Stomach (tissue), 8 donors: ENCODE measurements at regions not wholly inside any gene's neighbourhood (a gene's known extent, or its start where the extent isn't known, plus 50 kb on each side); places are given as distances from the start of the nearest gene placed in this dataset.

Source experiments
- DNase-seq, 2 donors: peaks; one replicate each; pipeline versions ENCODE4 v3.0.0 to v3.0.0-alpha.2; 2013 to 2019
- H3K27ac ChIP-seq, 5 donors: fragments of 200-600 bp in 4 of 5; sonication (generic) in 4 of 5; one replicate each; pipeline ENCODE4 v1.5.1; 2013 to 2019; ENCODE audit warnings: mild to moderate bottlenecking in 1 of 5, moderate library complexity in 1 of 5
- H3K27me3 ChIP-seq, 3 donors: fragments of 200-600 bp; sonication (generic); one replicate each; pipeline ENCODE4 v1.5.1; 2017 to 2019; ENCODE audit warnings: mixed run types in 1 of 3
- H3K36me3 ChIP-seq, 4 donors: fragments of 200-600 bp; sonication (generic); 1 replicate in 3 of 4; 2 replicates in 1 of 4; pipeline ENCODE4 v1.5.1; 2016 to 2019
- H3K4me1 ChIP-seq, 4 donors: fragments of 200-600 bp; sonication (generic); one replicate each; pipeline ENCODE4 v1.5.1; 2016 to 2019
- H3K4me3 ChIP-seq, 4 donors: fragments of 200-600 bp; sonication (generic) in 3 of 4; one replicate each; pipeline ENCODE4 v1.5.1; 2016 to 2019; ENCODE audit warnings: mild to moderate bottlenecking in 1 of 4
- H3K9me3 ChIP-seq, 4 donors: fragments of 200-600 bp; sonication (generic); one replicate each; pipeline ENCODE4 v1.5.1; 2016 to 2019
- CTCF ChIP-seq, 7 experiments: fragments of 450-650 bp in 4 of 7; fragments of 200-600 bp in 3 of 7; sonication (generic) in 3 of 7; IDR thresholded peaks; one replicate each; pipeline ENCODE4 v1.5.1; 2016 to 2019; ENCODE audit warnings: antibody characterized with exemption in 7 of 7, control low read depth in 2 of 7, mild to moderate bottlenecking in 1 of 7
- EP300 ChIP-seq: sonication (generic); formaldehyde crosslinking; IDR thresholded peaks from one replicate; pipeline ENCODE4 v1.6.1; 2017; ENCODE audit warnings: antibody characterized with exemption
- POLR2A ChIP-seq, 4 donors: fragments of 450-650 bp; IDR thresholded peaks; one replicate each; pipeline ENCODE4 v1.6.1; 2016; ENCODE audit warnings: antibody characterized with exemption in 4 of 4, control low read depth in 2 of 4, mild to moderate bottlenecking in 1 of 4, moderate library complexity in 1 of 4
- POLR2AphosphoS5 ChIP-seq, 3 donors: sonication (generic); formaldehyde crosslinking; IDR thresholded peaks; one replicate each; pipeline ENCODE4 v1.6.1; 2016; ENCODE audit warnings: antibody characterized with exemption in 3 of 3
- WGBS, 5 donors: extraction: QIAGEN DNeasy Blood & Tissue Kit in 3 of 5; methylation state at CpG; one replicate each; pipeline versions ENCODE4 v1.1.5 to v1.1.7; 2013 to 2018; 5-methylcytosine and 5-hydroxymethylcytosine counted together
- intact Hi-C: fragments of 100-400 bp; cut with DNase I; formaldehyde crosslinking; loops from one replicate; pipeline ENCODE4 v1.15.1; 2023; ENCODE audit warnings: low total_unique reads
- donor health status: healthy with polysubstance abuse.
- donor health status: Bipolar disorder and iron deficiency.
- donor health status: healthy.

- Histone ChIP-seq H3K4me3 (no peak overlapping the region), H3K9me3 (peaks cover 0 to 7% (median 0%) of the 10 kb centered on the region in 4 donors), H3K27ac (no peak overlapping the region), H3K36me3 (no peaks in the 10 kb centered on the region), H3K4me1 (peaks cover 0 to 7% (median 0%) of the 10 kb centered on the region in 4 donors), H3K27me3 (no peaks in the 10 kb centered on the region)
- TF ChIP-seq EP300 = no peak
- no peak for TF ChIP-seq POLR2A (IDR thresholded peaks at IDR 0.05)
- no peak for TF ChIP-seq POLR2AphosphoS5 (IDR thresholded peaks at IDR 0.05)
- TF ChIP-seq CTCF (IDR thresholded peaks at IDR 0.05) = no peak
- intact Hi-C loops = no loop called here
- no peak for DNase-seq
- 61 to 95% (median 75%) methylated on average over 1 of the region's 1 CpG for WGBS, 5 donors
Measured at GRCh38 chr13:70668293-70668692, 560.0 kb upstream of the KLHL1 start.

- no peak overlapping the region for H3K27ac ChIP-seq
- intact Hi-C loops = no loop called here
- no peaks in the 10 kb centered on the region for H3K36me3 ChIP-seq
- no peak overlapping the region for H3K4me3 ChIP-seq
- 85 to 98% (median 90%) methylated on average over 1 of the region's 1 CpG for WGBS, 5 donors
- no peaks in the 10 kb centered on the region for H3K27me3 ChIP-seq
- TF ChIP-seq CTCF (IDR thresholded peaks at IDR 0.05) = no peak
- no peak for TF ChIP-seq POLR2AphosphoS5 (IDR thresholded peaks at IDR 0.05)
- TF ChIP-seq EP300 = no peak
- TF ChIP-seq POLR2A (IDR thresholded peaks at IDR 0.05) = no peak
- H3K9me3 ChIP-seq = no peaks in the 10 kb centered on the region
- H3K4me1 ChIP-seq = peaks cover 0 to 7% (median 0%) of the 10 kb centered on the region in 4 donors
- DNase-seq = no peak
Measured at GRCh38 chr13:70666883-70667556, 558.8 kb upstream of the KLHL1 start.

- Histone ChIP-seq H3K27me3 (no peaks in the 10 kb centered on the region), H3K27ac (no peak overlapping the region), H3K36me3 (no peaks in the 10 kb centered on the region), H3K4me3 (no peak overlapping the region), H3K4me1 (no peaks in the 10 kb centered on the region), H3K9me3 (no peaks in the 10 kb centered on the region)
- intact Hi-C loops = no loop called here
- DNase-seq = peak in 1 of 2 donors; percentile 12
- 39 to 73% (median 43%) methylated on average over 1 of the region's 1 CpG for WGBS, 5 donors
- TF ChIP-seq POLR2A (IDR thresholded peaks at IDR 0.05) (no peak), POLR2AphosphoS5 (IDR thresholded peaks at IDR 0.05) (no peak), CTCF (IDR thresholded peaks at IDR 0.05) (no peak), EP300 (no peak)
Measured at GRCh38 chr13:70662231-70662940, 554.1 kb upstream of the KLHL1 start.

- no peak for TF ChIP-seq CTCF (IDR thresholded peaks at IDR 0.05)
- no peak for TF ChIP-seq POLR2A (IDR thresholded peaks at IDR 0.05)
- TF ChIP-seq POLR2AphosphoS5 (IDR thresholded peaks at IDR 0.05) = no peak
- TF ChIP-seq EP300 = no peak
- Histone ChIP-seq H3K36me3 (no peaks in the 10 kb centered on the region), H3K9me3 (no peaks in the 10 kb centered on the region), H3K27ac (no peak overlapping the region), H3K4me3 (no peak overlapping the region), H3K27me3 (no peaks in the 10 kb centered on the region), H3K4me1 (no peaks in the 10 kb centered on the region)
- WGBS, 5 donors = 86 to 91% (median 90%) methylated on average over 6 of the region's 6 CpGs
- no peak for DNase-seq
- intact Hi-C loops = no loop called here
Measured at GRCh38 chr13:70644052-70644451, 535.8 kb upstream of the KLHL1 start.
